Endothelial cell of umbilical vein (primary cell): ENCODE measurements at regions not wholly inside any gene's neighbourhood (a gene's known extent, or its start where the extent isn't known, plus 50 kb on each side); places are given as distances from the start of the nearest gene placed in this dataset.

ENCODE experiments used
- BruUV-seq: library from RNA; stranded (reverse); fragments of 400-500 nt; replicated peaks from 2 replicates; lab custom pipeline; 2021; lab: Mats Ljungman, UMichigan
- CTCF ChIA-PET: fragments of 300-600, 350-600 bp; sonication (Branson Sonifier 250); formaldehyde crosslinking; loops from one replicate; lab custom pipeline; 2021; ENCODE audit warnings: antibody characterized with exemption, inconsistent platforms; lab: Charles Lee
- POLR2A ChIA-PET: fragments of 300-600, 350-600 bp; sonication (Branson Sonifier 250); formaldehyde crosslinking; loops from one replicate; lab custom pipeline; 2021; ENCODE audit warnings: antibody characterized with exemption, inconsistent platforms; lab: Charles Lee
- DNase-seq: peaks from one replicate; pipeline ENCODE4 v3.0.0-alpha.2; 2011; ENCODE audit warnings: low read depth, low spot score
- FAIRE-seq: peaks from 2 replicates; lab custom pipeline; 2011; peaks lifted over from hg19 to GRCh38; lab: Jason Lieb, UNC
- H2AFZ ChIP-seq: 2 replicates; pipeline ENCODE4 v1.6.0; 2012; ENCODE audit warnings: low read depth, low read length, control low read depth, inconsistent platforms
- H3K27ac ChIP-seq: 2 replicates; pipeline ENCODE4 v1.5.1; 2011; ENCODE audit warnings: low read depth, mild to moderate bottlenecking, control low read depth, low read length, moderate library complexity; ENCODE audit not compliant: insufficient read depth
- H3K27me3 ChIP-seq, 2 experiments: 2 replicates each; pipeline versions ENCODE4 v1.6.0 to v1.6.1; 2011; ENCODE audit warnings: low read length in 2 of 2, mixed read lengths in 1 of 2; ENCODE audit not compliant: control insufficient read depth in 2 of 2, insufficient read depth in 2 of 2
- H3K36me3 ChIP-seq, 2 experiments: 2 replicates in 1 of 2; 3 replicates in 1 of 2; pipeline ENCODE4 v1.5.1; 2011; ENCODE audit warnings: low read length in 2 of 2, mild to moderate bottlenecking in 1 of 2, moderate library complexity in 1 of 2; ENCODE audit not compliant: control insufficient read depth in 2 of 2, insufficient read depth in 2 of 2; ENCODE audit errors: extremely low read depth in 1 of 2
- H3K4me1 ChIP-seq: 3 replicates; pipeline ENCODE4 v1.5.1; 2011; ENCODE audit warnings: mild to moderate bottlenecking, low read length; ENCODE audit not compliant: control insufficient read depth, insufficient read depth; ENCODE audit errors: extremely low read depth
- H3K4me2 ChIP-seq: 2 replicates; pipeline ENCODE4 v1.6.1; 2011; ENCODE audit warnings: low read length, control low read depth, mixed read lengths; ENCODE audit not compliant: insufficient read depth
- H3K4me3 ChIP-seq, 3 experiments: fragments of 200-600 bp in 1 of 3; sonication (generic), shearing (Covaris generic) in 1 of 3; replicated peaks in 1 of 3; 2 replicates each; pipeline ENCODE4 v1.5.1; 2011 to 2016; ENCODE audit warnings: control low read depth in 3 of 3, low read length in 3 of 3, mild to moderate bottlenecking in 2 of 3, inconsistent platforms in 1 of 3, low read depth in 1 of 3, moderate library complexity in 1 of 3; ENCODE audit not compliant: insufficient read depth in 1 of 3
- H3K79me2 ChIP-seq: 2 replicates; pipeline ENCODE4 v1.6.0; 2012; ENCODE audit warnings: low read length, inconsistent platforms; ENCODE audit not compliant: control insufficient read depth, insufficient read depth
- H3K9ac ChIP-seq: replicated peaks from 2 replicates; pipeline ENCODE3; 2011; ENCODE audit warnings: low read length, control low read depth; ENCODE audit not compliant: insufficient read depth; ENCODE audit errors: extremely low read depth
- H3K9me1 ChIP-seq: replicated peaks from 3 replicates; pipeline ENCODE4 v1.6.0; 2011; ENCODE audit warnings: mild to moderate bottlenecking, low read length; ENCODE audit not compliant: control insufficient read depth, insufficient read depth; ENCODE audit errors: extremely low read depth
- H3K9me3 ChIP-seq: replicated peaks from 2 replicates; pipeline ENCODE4 v1.5.1; 2012; ENCODE audit warnings: low read length, inconsistent platforms; ENCODE audit not compliant: control insufficient read depth, insufficient read depth
- H4K20me1 ChIP-seq: replicated peaks from 2 replicates; pipeline ENCODE3; 2011; ENCODE audit warnings: mild to moderate bottlenecking, low read length; ENCODE audit not compliant: control insufficient read depth, insufficient read depth; ENCODE audit errors: extremely low read depth
- CTCF ChIP-seq, 2 donors: IDR thresholded peaks; 1 replicate in 1 of 2; 2 replicates in 1 of 2; pipeline ENCODE4 v1.5.1; 2011; ENCODE audit warnings: low read length in 2 of 2, mild to moderate bottlenecking in 2 of 2, moderate library complexity in 2 of 2, control low read depth in 1 of 2, inconsistent platforms in 1 of 2, low read depth in 1 of 2; ENCODE audit not compliant: insufficient read depth in 1 of 2; ENCODE audit errors: extremely low read depth in 1 of 2
- EZH2 ChIP-seq: IDR thresholded peaks from 2 replicates; pipeline ENCODE4 v1.6.1; 2012; ENCODE audit warnings: borderline replicate concordance, low read depth, mild to moderate bottlenecking, moderate library complexity, low read length, inconsistent platforms; ENCODE audit not compliant: severe bottlenecking
- FOS ChIP-seq: IDR thresholded peaks from 2 replicates; pipeline ENCODE4 v1.6.1; 2011; ENCODE audit warnings: mild to moderate bottlenecking, low read length, moderate library complexity, borderline replicate concordance; ENCODE audit not compliant: insufficient read depth
- GATA2 ChIP-seq: IDR thresholded peaks from 2 replicates; pipeline ENCODE4 v1.7.0; 2011; ENCODE audit warnings: low read depth, mild to moderate bottlenecking, moderate library complexity, mixed read lengths, low read length; ENCODE audit not compliant: insufficient read length, insufficient read depth
- JUN ChIP-seq: IDR thresholded peaks from 2 replicates; pipeline ENCODE4 v1.6.1; 2011; ENCODE audit warnings: borderline replicate concordance, low read depth; ENCODE audit not compliant: insufficient read length, insufficient read depth
- MYC ChIP-seq: IDR thresholded peaks from one replicate; pipeline ENCODE4 v1.6.1; 2011; ENCODE audit warnings: mild to moderate bottlenecking, low read depth, low read length
- POLR2A ChIP-seq: IDR thresholded peaks from 2 replicates; pipeline ENCODE4 v1.6.1; 2012; ENCODE audit warnings: low read depth, mild to moderate bottlenecking, control low read depth, low read length
- POLR2AphosphoS5 ChIP-seq: IDR thresholded peaks from 2 replicates; pipeline ENCODE4 v1.6.1; 2012; ENCODE audit warnings: low read depth, mild to moderate bottlenecking, control low read depth, low read length, moderate library complexity; ENCODE audit not compliant: insufficient read depth
- dilution Hi-C: fragments of 300-500 bp; cut with MboI; formaldehyde crosslinking; loops from one replicate; pipeline ENCODE4 v1.15.0; 2019; ENCODE audit warnings: low sequenced_read_pairs; ENCODE audit not compliant: extremely low pct_ligation_motif_present
- intact Hi-C: fragments of 100-400 bp; cut with micrococcal nuclease; formaldehyde crosslinking; loops from one replicate; pipeline ENCODE4 v1.10.0; 2022
- TF ChIP-seq, protein P1 (sequence below): IDR thresholded peaks from 2 replicates; pipeline ENCODE4 v1.6.1; 2011; ENCODE audit not compliant: insufficient read depth, insufficient read length

DNA sequence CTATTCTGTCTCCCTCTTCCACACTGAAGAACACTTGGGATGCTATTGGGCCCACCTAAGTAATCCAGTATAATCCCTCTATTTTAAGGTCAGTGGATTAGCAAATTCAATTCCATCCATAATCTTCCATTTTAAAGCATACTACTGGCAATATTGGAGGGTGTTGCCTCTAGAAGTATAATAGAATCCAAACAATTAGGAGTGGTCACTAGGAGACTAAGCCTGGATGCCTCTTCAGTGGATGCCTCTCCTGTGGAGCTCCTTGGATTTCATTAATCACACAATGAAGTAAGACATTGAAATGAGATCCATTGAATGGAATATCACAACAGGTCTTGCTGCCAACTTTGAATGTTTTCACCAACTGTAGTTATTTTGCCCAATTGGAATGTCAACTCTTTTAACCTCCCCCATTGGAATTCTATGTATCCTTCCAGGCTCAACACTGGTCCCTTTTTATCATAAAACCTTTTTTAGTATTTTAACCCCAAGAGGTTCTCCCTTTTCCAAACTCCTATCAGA, 311.6 kb downstream of the PLK2 start:
- Histone ChIP-seq H3K4me1 (no peaks in the 10 kb centered on the region), H3K27me3 (no peaks in the 10 kb centered on the region), H3K9ac (no peak overlapping the region), H3K79me2 (no peaks in the 10 kb centered on the region), H3K36me3 (no peaks in the 10 kb centered on the region), H3K9me1 (no peaks in the 10 kb centered on the region), H3K4me3 (no peak overlapping the region), H3K4me2 (no peak overlapping the region), H2AFZ (no peak overlapping the region), H3K27ac (no peak overlapping the region), H3K9me3 (no peaks in the 10 kb centered on the region), H4K20me1 (no peaks in the 10 kb centered on the region)
- no peak for DNase-seq
- intact Hi-C loops = no loop called here
- ChIA-PET POLR2A (no interaction called here), CTCF (interaction anchor here (1.4 kb wide), 1 partner anchor 51 kb away, joined by 3 read pairs; no protein-coding TSS in a partner anchor)
- no TSS peak for BruUV-seq
- no peak for TF ChIP-seq FOS
- no peak for TF ChIP-seq JUN
- TF ChIP-seq POLR2A = no peak
- TF ChIP-seq EZH2 = no peak
- no peak for TF ChIP-seq GATA2
- TF ChIP-seq, protein P1, sequence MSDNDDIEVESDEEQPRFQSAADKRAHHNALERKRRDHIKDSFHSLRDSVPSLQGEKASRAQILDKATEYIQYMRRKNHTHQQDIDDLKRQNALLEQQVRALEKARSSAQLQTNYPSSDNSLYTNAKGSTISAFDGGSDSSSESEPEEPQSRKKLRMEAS = no peak
- no peak for TF ChIP-seq MYC
- TF ChIP-seq POLR2AphosphoS5 = no peak
- TF ChIP-seq CTCF (IDR thresholded peaks at IDR 0.05; ENCODE audit: extremely low read depth in 1 of 2, insufficient read depth in 1 of 2, low read depth in 1 of 2, low read length in 2 of 2) = no peak
- no peak for FAIRE-seq
- dilution Hi-C loops = no loop called here
